ENCODE measurements at regions not wholly inside any gene's neighbourhood (a gene's known extent, or its start where the extent isn't known, plus 50 kb on each side); places are given as distances from the start of the nearest gene placed in this dataset.

- intact Hi-C loops (cut with DNase I): no loop called here
- H3K9me3 ChIP-seq: no peaks in the 10 kb centered on the region
- WGBS: 51% methylated on average over 4 of the region's 4 CpGs
- H3K27me3 ChIP-seq (replicated peaks; ENCODE audit: insufficient read depth): no peaks in the 10 kb centered on the region
- H3K36me3 ChIP-seq: no peaks in the 10 kb centered on the region
- no peak overlapping the region for H3K4me3 ChIP-seq
- DNase-seq (ENCODE audit: low spot score): no peak
- TF ChIP-seq CTCF (IDR thresholded peaks at IDR 0.05) (no peak), POLR2A (IDR thresholded peaks at IDR 0.05) (no peak), POLR2AphosphoS5 (IDR thresholded peaks at IDR 0.05) (no peak)
- H3K4me1 ChIP-seq (replicated peaks): no peaks in the 10 kb centered on the region
- no peak overlapping the region for H3K27ac ChIP-seq
Observed at GRCh38 chr3:194030372-194030771, 105.6 kb upstream of the HES1 start.

DNA sequence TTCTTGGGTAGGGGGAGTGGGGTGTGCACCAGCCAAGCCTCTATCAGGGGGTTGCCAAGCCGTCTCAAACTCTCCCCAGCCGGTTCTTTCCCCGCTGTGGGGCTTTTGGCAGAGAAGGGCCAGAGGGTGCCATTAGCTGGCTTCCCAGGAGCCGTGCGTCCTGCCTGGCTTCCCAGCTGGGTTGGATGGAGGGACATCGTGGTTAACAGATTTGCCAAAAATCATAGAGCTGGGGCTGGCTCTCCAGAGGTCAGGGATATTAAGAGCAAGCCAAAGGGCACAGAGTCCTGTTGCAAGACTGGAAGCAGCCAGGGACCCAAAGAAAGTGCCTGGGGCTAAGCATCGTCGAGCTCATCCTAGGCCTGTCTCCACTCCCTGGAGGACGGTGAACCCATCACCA lies 104.6 kb upstream of the HES1 start:
- DNase-seq (ENCODE audit: low spot score): no peak
- no peaks in the 10 kb centered on the region for H3K4me1 ChIP-seq (replicated peaks)
- no peaks in the 10 kb centered on the region for H3K36me3 ChIP-seq
- no peak for TF ChIP-seq POLR2AphosphoS5 (IDR thresholded peaks at IDR 0.05)
- TF ChIP-seq POLR2A (IDR thresholded peaks at IDR 0.05): no peak
- H3K27me3 ChIP-seq (replicated peaks; ENCODE audit: insufficient read depth): no peaks in the 10 kb centered on the region
- H3K9me3 ChIP-seq: no peaks in the 10 kb centered on the region
- no peak overlapping the region for H3K27ac ChIP-seq
- intact Hi-C loops (cut with DNase I): no loop called here
- 89% methylated on average over 9 of the region's 9 CpGs for WGBS
- H3K4me3 ChIP-seq: no peak overlapping the region

GRCh38 chr3:194031867-194032635 lies 103.9 kb upstream of the HES1 start:
- Histone ChIP-seq H3K27ac (no peak overlapping the region), H3K27me3 (replicated peaks; ENCODE audit: insufficient read depth) (no peaks in the 10 kb centered on the region), H3K36me3 (no peaks in the 10 kb centered on the region), H3K4me1 (replicated peaks) (no peaks in the 10 kb centered on the region), H3K9me3 (no peaks in the 10 kb centered on the region), H3K4me3 (no peak overlapping the region)
- no peak for TF ChIP-seq POLR2AphosphoS5 (IDR thresholded peaks at IDR 0.05)
- no peak for TF ChIP-seq CTCF (IDR thresholded peaks at IDR 0.05)
- TF ChIP-seq POLR2A (IDR thresholded peaks at IDR 0.05): no peak
- 92% methylated on average over 12 of the region's 12 CpGs for WGBS
- intact Hi-C loops (cut with DNase I): no loop called here
- no peak for DNase-seq (ENCODE audit: low spot score)

DNA sequence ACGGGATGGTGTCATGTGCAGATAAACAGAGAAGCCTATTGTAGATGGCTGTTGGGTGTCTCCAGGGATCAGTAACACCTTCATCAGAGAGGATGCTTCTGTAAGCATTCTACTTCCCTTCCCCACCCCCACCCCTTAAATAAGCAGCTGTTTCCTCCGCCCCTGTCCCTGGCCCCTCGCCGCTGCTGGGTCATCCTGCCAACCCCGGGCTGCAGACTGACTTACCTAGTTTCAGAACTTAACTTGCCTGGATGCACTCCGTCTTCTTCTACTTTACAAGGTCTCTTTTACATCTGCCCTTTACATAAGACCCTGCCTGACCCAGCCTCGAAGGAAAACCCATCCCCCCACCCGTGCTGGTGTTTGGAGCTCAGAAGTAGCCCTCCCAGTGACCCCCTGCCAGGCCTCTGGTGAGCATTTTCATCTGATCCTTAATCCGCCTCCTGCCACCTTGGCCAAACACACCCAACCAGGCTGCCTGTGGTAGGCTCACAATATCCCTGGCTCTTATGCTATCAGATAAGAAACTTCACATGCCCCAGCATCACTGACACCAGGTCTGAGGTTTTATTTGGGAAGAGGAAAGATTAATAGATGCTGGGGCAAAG lies 103.0 kb upstream of the HES1 start:
- Histone ChIP-seq H3K4me3 (no peak overlapping the region), H3K27ac (no peak overlapping the region), H3K4me1 (replicated peaks) (no peaks in the 10 kb centered on the region), H3K27me3 (replicated peaks; ENCODE audit: insufficient read depth) (no peaks in the 10 kb centered on the region), H3K36me3 (no peaks in the 10 kb centered on the region), H3K9me3 (no peaks in the 10 kb centered on the region)
- WGBS: 36% methylated on average over 9 of the region's 9 CpGs
- intact Hi-C loops (cut with DNase I): no loop called here
- no peak for TF ChIP-seq CTCF (IDR thresholded peaks at IDR 0.05)
- no peak for TF ChIP-seq POLR2A (IDR thresholded peaks at IDR 0.05)
- TF ChIP-seq POLR2AphosphoS5 (IDR thresholded peaks at IDR 0.05): no peak
- no peak for DNase-seq (ENCODE audit: low spot score)

DNA sequence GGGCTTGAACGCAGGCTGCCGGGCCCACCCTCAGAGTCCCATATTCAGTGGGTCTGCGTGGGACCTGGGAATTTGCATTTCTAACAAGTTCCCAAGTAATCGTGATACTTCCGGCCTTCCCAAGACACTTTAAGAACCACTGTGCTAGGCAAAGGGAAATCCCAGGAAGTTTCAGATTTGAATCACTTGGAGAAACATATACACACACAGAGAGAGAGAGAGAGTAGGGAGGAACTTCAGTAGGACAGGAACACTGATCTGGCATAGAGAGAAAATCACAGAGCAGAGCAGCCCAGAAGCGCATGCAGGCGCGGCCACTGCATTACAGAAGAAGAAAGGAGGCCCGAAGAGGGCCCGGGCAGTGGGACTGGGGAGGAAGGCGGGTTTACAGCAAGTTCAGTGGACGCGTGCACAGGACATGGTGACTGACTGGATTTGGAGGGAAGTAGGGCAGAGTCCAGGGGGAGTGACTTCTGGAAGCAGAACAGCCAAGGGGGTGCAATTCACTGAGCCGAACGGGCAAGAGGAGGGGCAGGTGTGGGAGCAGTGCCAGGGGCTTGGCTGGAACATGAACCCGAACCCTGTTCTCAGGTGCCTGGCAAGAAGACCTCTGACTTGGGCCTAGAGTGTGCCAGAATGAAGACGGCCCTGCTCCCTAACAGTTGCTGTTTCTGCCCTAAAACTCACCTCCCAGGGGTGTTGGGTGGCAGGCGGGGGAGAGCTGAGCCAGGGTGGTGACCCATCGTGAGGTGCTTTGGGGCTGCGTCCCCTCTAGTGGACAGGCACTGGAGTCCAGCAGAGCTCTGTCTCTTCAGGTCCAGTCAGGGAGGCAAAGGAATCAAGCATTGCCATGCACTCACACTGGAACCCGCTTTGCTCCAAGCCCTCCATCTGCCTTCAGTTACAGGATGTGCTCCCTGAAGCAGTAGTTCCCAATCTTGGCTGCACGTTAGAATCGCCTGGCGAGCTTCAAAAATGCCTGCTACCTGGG lies 101.3 kb upstream of the HES1 start:
- WGBS: 87% methylated on average over 24 of the region's 24 CpGs
- H3K27ac ChIP-seq: no peak overlapping the region
- no peaks in the 10 kb centered on the region for H3K27me3 ChIP-seq (replicated peaks; ENCODE audit: insufficient read depth)
- no peak overlapping the region for H3K4me3 ChIP-seq
- no peaks in the 10 kb centered on the region for H3K4me1 ChIP-seq (replicated peaks)
- no peaks in the 10 kb centered on the region for H3K9me3 ChIP-seq
- DNase-seq (ENCODE audit: low spot score): no peak
- intact Hi-C loops (cut with DNase I): no loop called here
- no peaks in the 10 kb centered on the region for H3K36me3 ChIP-seq
- no peak for TF ChIP-seq POLR2A (IDR thresholded peaks at IDR 0.05)
- no peak for TF ChIP-seq CTCF (IDR thresholded peaks at IDR 0.05)
- no peak for TF ChIP-seq POLR2AphosphoS5 (IDR thresholded peaks at IDR 0.05)

All from prostate gland (tissue), 2 donors.